ACC112 (cell line): ENCODE measurements at regions not wholly inside any gene's neighbourhood (a gene's known extent, or its start where the extent isn't known, plus 50 kb on each side); places are given as distances from the start of the nearest gene placed in this dataset.
"Not testable (repeated sequence)": the region's sequence is repeated elsewhere in the genome, so short reads cannot be mapped to it uniquely, and the experiment has no call there.

Source experiments
- H2AFZ ChIP-seq: fragments of 200-600 bp; sonication (generic); one replicate; pipeline ENCODE4 v1.6.0; 2017; ENCODE audit warnings: antibody characterized with exemption, low read length; ENCODE audit not compliant: unreplicated experiment
- H3K27ac ChIP-seq: fragments of 200-600 bp; sonication (generic); 2 replicates; pipeline ENCODE4 v1.5.1; 2014; ENCODE audit warnings: low read depth, mild to moderate bottlenecking, antibody characterized with exemption, low read length, moderate library complexity
- H3K27me3 ChIP-seq: fragments of 200-600 bp; sonication (generic); 2 replicates; pipeline ENCODE4 v1.6.1; 2014; ENCODE audit warnings: mild to moderate bottlenecking, antibody characterized with exemption, low read length, moderate library complexity, mixed read lengths; ENCODE audit not compliant: insufficient read depth
- H3K36me3 ChIP-seq: fragments of 200-600 bp; sonication (generic); 2 replicates; pipeline ENCODE4 v1.6.1; 2016; ENCODE audit warnings: mild to moderate bottlenecking, antibody characterized with exemption, low read length, moderate library complexity, mixed read lengths; ENCODE audit not compliant: insufficient read depth
- H3K4me1 ChIP-seq: fragments of 200-600 bp; sonication (generic); one replicate; pipeline ENCODE4 v1.6.1; 2016; ENCODE audit warnings: low read length, mixed read lengths; ENCODE audit not compliant: insufficient read depth, unreplicated experiment, control insufficient read depth
- H3K4me3 ChIP-seq: fragments of 200-600 bp; sonication (generic); 2 replicates; pipeline ENCODE4 v1.5.1; 2014; ENCODE audit warnings: mild to moderate bottlenecking, low read depth, low read length
- H3K79me2 ChIP-seq: fragments of 200-600 bp; sonication (generic); one replicate; pipeline ENCODE4 v1.6.0; 2016; ENCODE audit warnings: low read length; ENCODE audit not compliant: control insufficient read depth, unreplicated experiment, insufficient read depth

GRCh38 chrX:3990569-3990968, 277.1 kb upstream of the PRKX start:
- Histone ChIP-seq H2AFZ (no peak overlapping the region), H3K79me2 (no peaks in the 10 kb centered on the region), H3K4me1 (no peaks in the 10 kb centered on the region), H3K36me3 (no peaks in the 10 kb centered on the region), H3K27ac (no peak overlapping the region), H3K4me3 (no peak overlapping the region), H3K27me3 (no peaks in the 10 kb centered on the region)

- H3K4me3 ChIP-seq, H3K27me3 ChIP-seq, H2AFZ ChIP-seq, H3K36me3 ChIP-seq, H3K27ac ChIP-seq, H3K79me2 ChIP-seq, H3K4me1 ChIP-seq: not testable (repeated sequence)
These were observed 258.8 kb upstream of the PRKX start for GRCh38 chrX:3972104-3972858.

DNA sequence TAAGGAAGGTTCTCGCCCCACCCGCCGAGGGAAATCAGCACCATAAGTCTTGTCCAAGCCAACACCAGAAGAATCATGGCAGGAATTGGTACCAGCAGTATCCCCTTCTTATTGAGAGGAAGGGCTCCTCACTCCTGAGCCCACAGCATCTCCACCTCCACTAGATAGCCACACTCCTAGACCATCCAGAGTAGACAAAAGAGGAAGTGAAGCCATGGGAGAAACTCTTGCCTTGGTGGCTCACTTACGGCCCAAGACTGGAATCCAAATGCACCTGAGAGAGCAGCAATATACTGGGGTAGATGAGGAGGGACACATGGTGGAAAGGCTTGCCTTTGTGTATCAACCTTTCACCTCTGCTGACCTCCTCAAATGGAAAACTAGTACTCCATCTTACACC, 255.3 kb upstream of the PRKX start:
- H3K36me3 ChIP-seq = no peaks in the 10 kb centered on the region
- H3K79me2 ChIP-seq = no peaks in the 10 kb centered on the region
- H2AFZ ChIP-seq = no peak overlapping the region
- H3K4me3 ChIP-seq = no peak overlapping the region
- H3K27me3 ChIP-seq = 0 out of 2 replicates have a peak, but pooled peaks cover 5% of the 10 kb centered on the region
- H3K4me1 ChIP-seq = no peaks in the 10 kb centered on the region
- H3K27ac ChIP-seq = no peak overlapping the region

DNA sequence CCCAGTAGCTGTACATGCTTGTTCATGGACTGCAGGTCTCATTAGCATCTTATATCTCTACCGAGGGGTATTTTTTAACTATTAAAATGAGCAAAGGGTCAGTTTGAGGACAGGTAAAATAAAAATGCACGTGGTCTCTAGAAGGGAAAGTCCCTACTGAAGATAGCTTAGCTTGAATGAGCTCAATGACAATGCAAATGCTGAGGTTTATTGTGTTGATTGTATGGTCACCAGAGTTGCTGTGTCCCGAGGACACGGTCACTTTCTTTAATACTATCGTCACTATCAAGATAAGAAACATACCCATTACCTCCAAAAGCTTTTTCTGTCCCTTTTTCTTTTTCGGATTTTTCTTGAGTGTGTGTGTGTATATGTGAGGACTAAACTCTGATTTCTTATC, 250.5 kb upstream of the PRKX start:
- H3K4me3 ChIP-seq = no peak overlapping the region

GRCh38 chrX:3962511-3963311, 249.3 kb upstream of the PRKX start:
- no peaks in the 10 kb centered on the region for H3K4me1 ChIP-seq
- H3K79me2 ChIP-seq = no peaks in the 10 kb centered on the region
- H3K36me3 ChIP-seq = no peaks in the 10 kb centered on the region
- H3K27ac ChIP-seq = no peak overlapping the region
- H3K4me3 ChIP-seq = no peak overlapping the region
- H3K27me3 ChIP-seq = 0 out of 2 replicates have a peak, but pooled peaks cover 5% of the 10 kb centered on the region
- no peak overlapping the region for H2AFZ ChIP-seq

More for the DNA sequence above, 250.5 kb upstream of the PRKX start:
- Histone ChIP-seq H3K4me1 (no peaks in the 10 kb centered on the region), H3K79me2 (no peaks in the 10 kb centered on the region), H3K27me3 (0 out of 2 replicates have a peak, but pooled peaks cover 5% of the 10 kb centered on the region), H3K36me3 (no peaks in the 10 kb centered on the region), H2AFZ (no peak overlapping the region), H3K27ac (no peak overlapping the region)

GRCh38 chrX:3960952-3961351, 247.5 kb upstream of the PRKX start:
- H3K4me1 ChIP-seq = no peaks in the 10 kb centered on the region
- H3K36me3 ChIP-seq = no peaks in the 10 kb centered on the region
- no peaks in the 10 kb centered on the region for H3K79me2 ChIP-seq
- 0 out of 2 replicates have a peak, but pooled peaks cover 5% of the 10 kb centered on the region for H3K27me3 ChIP-seq
- no peak overlapping the region for H3K4me3 ChIP-seq
- H3K27ac ChIP-seq = no peak overlapping the region
- H2AFZ ChIP-seq = no peak overlapping the region

GRCh38 chrX:3951859-3952258, 238.4 kb upstream of the PRKX start:
- H3K79me2 ChIP-seq = no peaks in the 10 kb centered on the region
- H3K36me3 ChIP-seq = no peaks in the 10 kb centered on the region
- no peak overlapping the region for H2AFZ ChIP-seq
- no peak overlapping the region for H3K4me3 ChIP-seq
- H3K4me1 ChIP-seq = no peaks in the 10 kb centered on the region
- no peaks in the 10 kb centered on the region for H3K27me3 ChIP-seq
- no peak overlapping the region for H3K27ac ChIP-seq

- no peak overlapping the region for H2AFZ ChIP-seq
- no peaks in the 10 kb centered on the region for H3K27me3 ChIP-seq
- H3K4me3 ChIP-seq = no peak overlapping the region
- H3K27ac ChIP-seq = no peak overlapping the region
- no peaks in the 10 kb centered on the region for H3K4me1 ChIP-seq
- H3K79me2 ChIP-seq = no peaks in the 10 kb centered on the region
- no peaks in the 10 kb centered on the region for H3K36me3 ChIP-seq
These were observed 236.9 kb upstream of the PRKX start for GRCh38 chrX:3950373-3950772.

GRCh38 chrX:3943965-3944364, 230.5 kb upstream of the PRKX start:
- Histone ChIP-seq H3K4me1 (no peaks in the 10 kb centered on the region), H3K27me3 (peaks cover 8% of the 10 kb centered on the region), H3K79me2 (no peaks in the 10 kb centered on the region), H3K36me3 (no peaks in the 10 kb centered on the region), H2AFZ (no peak overlapping the region), H3K4me3 (no peak overlapping the region), H3K27ac (no peak overlapping the region)

DNA sequence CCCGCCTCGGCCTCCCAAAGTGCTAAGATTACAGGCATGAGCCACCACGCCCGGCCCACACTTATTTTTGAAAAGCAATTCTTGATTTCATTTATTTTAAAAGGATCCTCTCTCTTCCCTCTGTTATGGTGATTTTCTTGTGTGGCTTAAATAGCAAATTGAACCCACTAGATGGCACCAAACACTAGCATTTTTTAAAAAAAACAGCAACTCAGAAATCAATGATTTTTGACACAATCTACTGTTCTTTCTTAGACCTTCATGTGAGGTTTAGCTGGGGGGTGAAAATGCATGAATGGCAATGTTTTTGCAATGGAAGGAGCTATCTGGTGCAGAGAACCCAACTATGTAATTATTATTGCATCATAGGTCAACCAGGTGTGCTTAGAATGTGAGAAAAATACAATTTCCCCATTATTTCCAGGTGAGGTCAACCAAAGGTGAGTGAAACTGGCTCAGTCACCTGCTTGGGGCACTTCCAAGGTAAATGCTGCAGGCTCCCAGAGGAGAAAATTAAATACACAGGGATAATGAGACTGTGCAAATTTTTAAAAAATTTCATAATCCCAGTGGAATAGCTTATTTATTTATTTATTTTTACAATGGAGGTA, 226.7 kb upstream of the PRKX start:
- no peak overlapping the region for H3K4me3 ChIP-seq
- no peaks in the 10 kb centered on the region for H3K36me3 ChIP-seq
- no peak overlapping the region for H2AFZ ChIP-seq
- no peak overlapping the region for H3K27ac ChIP-seq
- H3K27me3 ChIP-seq = peaks cover 8% of the 10 kb centered on the region
- no peaks in the 10 kb centered on the region for H3K79me2 ChIP-seq
- no peaks in the 10 kb centered on the region for H3K4me1 ChIP-seq
